Right lobe of liver (tissue), 6 donors: ENCODE measurements at regions not wholly inside any gene's neighbourhood (a gene's known extent, or its start where the extent isn't known, plus 50 kb on each side); places are given as distances from the start of the nearest gene placed in this dataset.

Experiments
- ATAC-seq, 4 donors: fragments of 200-7000 bp; cut with Tn5 transposase; one replicate each; pipeline ENCODE4 v1.9.1; 2020; ENCODE audit warnings: mild to moderate bottlenecking in 4 of 4, moderate library complexity in 4 of 4
- DNase-seq, 3 donors: peaks; one replicate each; pipeline ENCODE4 v3.0.0-alpha.2; 2020
- H3K27ac ChIP-seq, 3 donors: fragments of 200-600 bp; one replicate each; pipeline ENCODE4 v1.8.0; 2022
- H3K27me3 ChIP-seq, 2 donors: fragments of 200-600 bp; one replicate each; pipeline ENCODE4 v1.8.0; 2022
- H3K36me3 ChIP-seq, 4 donors: fragments of 200-600 bp; sonication (generic) in 1 of 4; one replicate each; pipeline versions ENCODE4 v1.5.1 to v1.8.0; 2017 to 2022; ENCODE audit warnings: control low read depth in 1 of 4
- H3K4me1 ChIP-seq, 4 donors: fragments of 200-600 bp; sonication (generic) in 1 of 4; one replicate each; pipeline versions ENCODE4 v1.5.1 to v1.8.0; 2017 to 2022; ENCODE audit warnings: control low read depth in 1 of 4
- H3K4me3 ChIP-seq, 3 donors: fragments of 200-600 bp; one replicate each; pipeline ENCODE4 v1.8.0; 2022
- H3K9me3 ChIP-seq, 4 donors: fragments of 200-600 bp; sonication (generic) in 1 of 4; one replicate each; pipeline versions ENCODE4 v1.5.1 to v1.8.0; 2017 to 2022; ENCODE audit warnings: control low read depth in 1 of 4
- CTCF ChIP-seq, 4 donors: fragments of 200-600 bp in 3 of 4; fragments of 450-650 bp in 1 of 4; IDR thresholded peaks; one replicate each; pipeline versions ENCODE4 v1.5.1 to v1.8.0; 2016 to 2022; ENCODE audit warnings: antibody characterized with exemption in 4 of 4, mild to moderate bottlenecking in 2 of 4
- POLR2A ChIP-seq: fragments of 450-650 bp; IDR thresholded peaks from one replicate; pipeline ENCODE4 v1.6.1; 2017; ENCODE audit warnings: antibody characterized with exemption, mild to moderate bottlenecking
- WGBS: methylation state at CpG from one replicate; pipeline ENCODE4 v1.1.6; 2018; ENCODE audit warnings: low coverage, low lambda C conversion rate; ENCODE audit not compliant: insufficient coverage; ENCODE audit errors: missing lambda C conversion rate; 5-methylcytosine and 5-hydroxymethylcytosine counted together
- intact Hi-C, 2 donors: fragments of 100-400 bp; cut with DNase I; formaldehyde crosslinking; loops; one replicate each; pipeline versions ENCODE4 v1.11.2 to v1.14.1; 2022
- donor health status: DM: no; HTN: yes; CAD: no.
- donor health status: DM: no; HTN: no; CAD: no.
- donor health status: DM: no; HTN: no; CAD: no.
- donor health status: DM: no; HTN: yes; CAD: no.
- donor health status: DM: no; HTN: yes; CAD: no.

GRCh38 chr15:38755718-38756117, 191.1 kb upstream of the RASGRP1 start:
- no peaks in the 10 kb centered on the region for H3K27me3 ChIP-seq
- no peak overlapping the region for H3K4me3 ChIP-seq
- no peaks in the 10 kb centered on the region for H3K9me3 ChIP-seq
- H3K4me1 ChIP-seq: no peaks in the 10 kb centered on the region
- TF ChIP-seq POLR2A (no peak), CTCF (IDR thresholded peaks at IDR 0.05) (no peak)
- ATAC-seq (no peak), DNase-seq (no peak)
- no peaks in the 10 kb centered on the region for H3K36me3 ChIP-seq
- intact Hi-C loops: no loop called here
- no peak overlapping the region for H3K27ac ChIP-seq
- WGBS: 40% methylated on average over 2 of the region's 2 CpGs

- Histone ChIP-seq H3K27ac (no peak overlapping the region), H3K4me1 (no peaks in the 10 kb centered on the region), H3K4me3 (no peak overlapping the region), H3K9me3 (no peaks in the 10 kb centered on the region), H3K36me3 (no peaks in the 10 kb centered on the region), H3K27me3 (no peaks in the 10 kb centered on the region)
- DNase-seq (no peak), ATAC-seq (no peak)
- WGBS: 50% methylated on average over 5 of the region's 5 CpGs
- intact Hi-C loops: no loop called here
- TF ChIP-seq CTCF (IDR thresholded peaks at IDR 0.05) (no peak), POLR2A (no peak)
These were observed 191.8 kb upstream of the RASGRP1 start for GRCh38 chr15:38756441-38756840.

GRCh38 chr15:38758043-38758442, 193.4 kb upstream of the RASGRP1 start:
- DNase-seq (no peak), ATAC-seq (no peak)
- intact Hi-C loops: no loop called here
- no peaks in the 10 kb centered on the region for H3K36me3 ChIP-seq
- no peaks in the 10 kb centered on the region for H3K9me3 ChIP-seq
- no CpG with 5 or more reads among the region's 1 CpG for WGBS
- no peak overlapping the region for H3K27ac ChIP-seq
- no peak for TF ChIP-seq CTCF (IDR thresholded peaks at IDR 0.05)
- no peak for TF ChIP-seq POLR2A
- no peak overlapping the region for H3K4me3 ChIP-seq
- no peaks in the 10 kb centered on the region for H3K27me3 ChIP-seq
- H3K4me1 ChIP-seq: no peaks in the 10 kb centered on the region

- TF ChIP-seq CTCF (IDR thresholded peaks at IDR 0.05) (no peak), POLR2A (no peak)
- Histone ChIP-seq H3K27me3 (no peaks in the 10 kb centered on the region), H3K27ac (no peak overlapping the region), H3K4me1 (no peaks in the 10 kb centered on the region), H3K4me3 (no peak overlapping the region), H3K36me3 (no peaks in the 10 kb centered on the region), H3K9me3 (no peaks in the 10 kb centered on the region)
- intact Hi-C loops: no loop called here
- no peak for DNase-seq
- WGBS: 54% methylated on average over 2 of the region's 2 CpGs
- ATAC-seq: no peak
These were observed 197.1 kb upstream of the RASGRP1 start for GRCh38 chr15:38761681-38762080.

GRCh38 chr15:38768970-38769369, 204.4 kb upstream of the RASGRP1 start:
- intact Hi-C loops: no loop called here
- Histone ChIP-seq H3K36me3 (no peaks in the 10 kb centered on the region), H3K27me3 (no peaks in the 10 kb centered on the region), H3K27ac (no peak overlapping the region), H3K4me1 (no peaks in the 10 kb centered on the region), H3K9me3 (no peaks in the 10 kb centered on the region), H3K4me3 (no peak overlapping the region)
- 30% methylated on average over 6 of the region's 6 CpGs for WGBS
- DNase-seq (no peak), ATAC-seq (no peak)
- TF ChIP-seq POLR2A (no peak), CTCF (IDR thresholded peaks at IDR 0.05) (peak in 3 of 4 donors; percentile 14 to 16 (median 15))
